DND-41 (cell line): ENCODE measurements at regions not wholly inside any gene's neighbourhood (a gene's known extent, or its start where the extent isn't known, plus 50 kb on each side); places are given as distances from the start of the nearest gene placed in this dataset.

ENCODE experiments used
- CTCF ChIP-seq: IDR thresholded peaks from 2 replicates; pipeline ENCODE4 v1.5.1; 2012; ENCODE audit warnings: borderline replicate concordance, low read length, moderate library complexity, mild to moderate bottlenecking; ENCODE audit not compliant: poor library complexity, severe bottlenecking; ENCODE audit errors: extremely low read depth
- EZH2 ChIP-seq: IDR thresholded peaks from 3 replicates; pipeline ENCODE4 v1.6.1; 2012; ENCODE audit warnings: borderline replicate concordance, low read depth, mild to moderate bottlenecking, moderate library complexity, low read length, inconsistent platforms; ENCODE audit not compliant: severe bottlenecking

GRCh38 chr4:175451238-175451965 lies 360.7 kb downstream of the GPM6A start:
- no peak for TF ChIP-seq CTCF
- TF ChIP-seq EZH2: no peak
